ENCODE measurements at regions not wholly inside any gene's neighbourhood (a gene's known extent, or its start where the extent isn't known, plus 50 kb on each side); places are given as distances from the start of the nearest gene placed in this dataset.

- DNase-seq (ENCODE audit: low spot score): no peak
Observed at GRCh38 chr2:221104361-221104811, 467.7 kb downstream of the EPHA4 start.

GRCh38 chr2:221106241-221106640 lies 465.9 kb downstream of the EPHA4 start:
- no peak for DNase-seq (ENCODE audit: low spot score)

- DNase-seq (ENCODE audit: low spot score): no peak
Observed at GRCh38 chr2:221107424-221107823, 464.7 kb downstream of the EPHA4 start.

- DNase-seq (ENCODE audit: low spot score): no peak
Observed at GRCh38 chr2:221109552-221109951, 462.6 kb downstream of the EPHA4 start.

DNA sequence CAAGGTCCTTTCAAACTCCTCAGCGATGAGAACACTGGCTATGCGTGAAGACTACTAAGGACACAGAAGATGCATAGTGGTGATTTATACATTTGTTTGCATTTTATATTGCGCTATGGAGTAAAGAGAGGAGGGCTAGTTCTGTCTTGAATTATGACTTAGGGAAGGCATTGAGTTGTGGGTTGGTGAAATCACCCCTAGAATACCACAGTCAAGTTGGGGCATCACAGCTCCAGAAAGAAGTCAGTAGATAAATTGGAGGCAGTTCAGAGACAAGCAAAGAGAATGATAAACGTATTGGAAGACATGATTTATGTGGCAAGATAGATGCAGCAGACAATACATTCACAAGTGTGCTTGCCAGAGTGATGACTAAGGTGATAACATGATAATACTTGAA lies 460.4 kb downstream of the EPHA4 start:
- no peak for DNase-seq (ENCODE audit: low spot score)

- DNase-seq (ENCODE audit: low spot score): no peak
Observed at GRCh38 chr2:221112744-221113143, 459.4 kb downstream of the EPHA4 start.

GRCh38 chr2:221115944-221116343 lies 456.2 kb downstream of the EPHA4 start:
- no peak for DNase-seq (ENCODE audit: low spot score)

DNA sequence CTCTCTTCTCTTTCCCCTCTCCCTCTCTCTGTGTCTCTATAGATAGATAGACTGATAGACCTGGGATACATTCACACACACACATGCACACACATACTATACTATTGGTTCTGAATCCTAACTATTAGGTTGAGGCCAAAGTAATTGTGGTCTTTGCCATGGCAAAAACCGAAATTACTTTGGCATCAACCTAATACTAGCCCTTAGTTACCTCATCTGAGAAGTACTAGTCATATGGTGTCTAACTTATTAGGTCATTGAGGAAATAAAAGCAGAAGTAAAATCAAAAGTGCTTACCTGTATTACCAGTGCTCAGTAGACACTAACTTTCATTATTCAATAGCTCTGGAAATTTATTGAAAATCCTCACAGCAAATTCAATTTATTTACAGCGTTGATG lies 451.5 kb downstream of the EPHA4 start:
- DNase-seq (ENCODE audit: low spot score): no peak

- no peak for DNase-seq (ENCODE audit: low spot score)
Observed at GRCh38 chr2:221123396-221123795, 448.7 kb downstream of the EPHA4 start.

DNA sequence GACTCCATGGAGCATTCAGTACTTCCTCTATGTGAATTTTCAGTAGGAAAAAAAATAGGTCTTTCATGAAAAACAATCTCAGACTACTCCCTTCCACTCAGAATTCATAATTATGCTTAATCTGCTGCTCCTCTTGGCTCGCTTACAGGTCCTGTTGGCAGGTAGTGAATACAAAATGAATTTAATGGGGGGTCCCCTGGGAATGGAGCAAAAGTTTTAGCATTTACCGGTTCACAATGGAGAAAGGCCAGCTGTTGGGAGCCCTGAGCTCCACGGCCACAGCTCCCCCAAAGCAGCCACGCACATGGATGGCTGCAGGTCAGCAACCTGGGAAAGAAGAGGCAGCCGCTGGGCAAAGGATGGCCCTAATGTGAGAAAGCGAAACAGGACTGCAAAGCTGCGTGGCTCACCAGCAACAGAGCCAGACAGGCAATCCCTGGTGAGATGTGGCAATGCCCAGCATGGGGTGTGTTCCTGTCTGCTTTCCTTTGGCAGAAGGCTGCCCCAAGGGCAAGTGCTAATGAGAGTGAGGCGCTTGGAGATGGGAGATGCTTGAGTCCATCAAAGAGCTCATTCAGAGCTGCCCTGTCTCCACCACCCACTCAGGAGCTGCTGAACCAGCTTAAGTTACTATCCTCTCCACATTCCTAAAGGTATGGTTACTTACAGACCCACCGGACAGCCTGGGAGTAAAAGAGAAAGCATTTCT lies 447.4 kb downstream of the EPHA4 start:
- DNase-seq (ENCODE audit: low spot score): peak; percentile 40

- DNase-seq (ENCODE audit: low spot score): no peak
Observed at GRCh38 chr2:221125691-221126090, 446.4 kb downstream of the EPHA4 start.

DNA sequence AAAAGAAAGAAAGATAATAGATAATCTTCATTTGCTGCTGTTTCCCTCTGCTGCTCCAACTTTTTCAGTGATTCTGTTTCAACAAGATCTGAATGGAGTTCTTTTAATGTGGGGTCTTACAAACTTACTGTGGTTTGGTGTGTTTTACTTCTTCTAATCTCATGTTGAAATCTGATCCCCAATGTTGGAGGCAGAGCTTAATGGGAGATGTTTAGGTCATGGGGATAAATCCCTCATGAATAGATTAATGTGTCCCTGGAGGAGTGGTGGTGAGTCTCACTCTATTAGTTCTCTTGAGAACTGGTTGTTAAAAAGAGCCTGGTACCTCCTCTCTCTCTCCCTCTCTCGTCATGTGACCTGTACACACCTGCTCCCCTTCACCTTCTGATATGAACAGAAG lies 442.4 kb downstream of the EPHA4 start:
- DNase-seq (ENCODE audit: low spot score): no peak

DNA sequence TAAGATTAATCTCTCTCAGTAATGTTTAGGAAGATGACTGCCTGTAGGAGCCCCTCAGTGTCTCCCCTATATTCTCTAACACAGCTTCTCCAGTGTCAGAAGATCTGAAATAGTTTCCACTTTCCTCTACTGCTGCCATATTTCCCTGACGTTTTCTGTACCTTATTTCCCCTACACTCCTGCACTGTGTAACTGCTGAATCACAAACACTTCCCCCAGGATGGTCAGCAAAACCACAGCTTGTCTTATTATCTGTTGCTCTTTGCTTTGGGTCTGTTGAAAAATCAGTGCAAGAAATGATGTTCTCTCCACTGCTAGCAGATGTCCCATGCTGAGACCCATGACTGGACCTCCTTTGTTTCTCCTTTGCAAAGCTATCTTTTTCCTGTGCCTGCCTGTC lies 441.7 kb downstream of the EPHA4 start:
- no peak for DNase-seq (ENCODE audit: low spot score)

DNA sequence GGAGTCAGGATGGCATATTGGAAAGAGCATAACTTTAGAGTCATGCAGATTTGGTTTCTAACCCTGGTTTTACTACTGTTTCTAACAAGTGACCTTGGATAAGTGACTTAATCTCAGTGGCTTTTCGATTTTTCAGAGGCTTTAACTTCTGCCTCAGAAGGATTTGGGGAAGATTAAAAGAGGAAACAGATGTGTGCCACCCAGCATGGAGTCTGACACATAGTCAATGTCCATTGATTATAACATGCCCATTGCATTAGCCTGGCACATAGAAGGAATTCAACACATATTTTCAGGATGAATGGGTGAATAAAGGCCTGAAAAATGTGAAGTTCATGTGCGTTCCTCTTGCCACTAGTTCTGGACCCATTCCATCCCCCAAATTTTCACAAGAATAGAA lies 438.2 kb downstream of the EPHA4 start:
- DNase-seq (ENCODE audit: low spot score): no peak

DNA sequence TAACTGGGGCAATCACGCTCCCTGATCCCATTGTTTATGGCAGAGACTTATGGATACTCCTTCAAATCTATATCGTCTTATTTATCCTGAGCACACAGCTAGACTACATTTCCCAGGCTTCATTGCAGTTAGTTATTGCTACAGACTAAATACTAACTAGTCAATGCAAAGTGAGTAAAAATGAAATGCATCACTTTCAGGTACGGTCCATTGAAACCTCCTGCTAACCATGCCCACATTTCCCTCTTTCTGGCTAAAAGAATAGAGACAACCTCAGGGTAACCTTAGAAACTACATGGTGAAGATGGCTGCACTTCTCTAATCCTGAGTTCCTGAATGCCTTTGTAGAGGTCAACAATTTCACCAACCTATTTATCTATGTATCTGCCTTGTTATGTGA lies 437.4 kb downstream of the EPHA4 start:
- no peak for DNase-seq (ENCODE audit: low spot score)

- DNase-seq (ENCODE audit: low spot score): no peak
Observed at GRCh38 chr2:221135699-221136098, 436.4 kb downstream of the EPHA4 start.

- DNase-seq (ENCODE audit: low spot score): no peak
Observed at GRCh38 chr2:221137385-221137784, 434.7 kb downstream of the EPHA4 start.

- no peak for DNase-seq (ENCODE audit: low spot score)
Observed at GRCh38 chr2:221142341-221142740, 429.8 kb downstream of the EPHA4 start.

- DNase-seq (ENCODE audit: low spot score): no peak
Observed at GRCh38 chr2:221143231-221143630, 428.9 kb downstream of the EPHA4 start.

GRCh38 chr2:221144909-221145308 lies 427.2 kb downstream of the EPHA4 start:
- DNase-seq (ENCODE audit: low spot score): no peak

DNA sequence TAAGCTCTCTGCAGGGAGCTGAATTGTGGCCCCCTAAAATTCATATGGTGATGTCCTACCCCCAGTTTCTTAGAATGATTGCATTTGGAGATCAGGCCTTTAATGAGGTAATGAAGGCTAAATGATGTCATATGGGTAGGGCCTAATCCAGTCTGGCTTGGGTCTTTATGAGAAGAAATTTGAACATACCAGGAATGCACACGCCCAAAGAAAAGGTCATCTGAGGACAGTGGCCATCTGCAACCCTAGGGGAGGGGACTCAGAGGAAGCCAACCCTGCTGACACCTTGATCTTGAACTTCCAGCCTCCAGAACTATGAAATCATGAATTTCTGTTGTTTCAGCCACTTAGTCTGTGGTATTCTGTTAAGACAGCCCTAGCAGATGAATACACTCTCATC lies 426.7 kb downstream of the EPHA4 start:
- DNase-seq (ENCODE audit: low spot score): no peak

- no peak for DNase-seq (ENCODE audit: low spot score)
Observed at GRCh38 chr2:221153226-221153625, 418.9 kb downstream of the EPHA4 start.

DNA sequence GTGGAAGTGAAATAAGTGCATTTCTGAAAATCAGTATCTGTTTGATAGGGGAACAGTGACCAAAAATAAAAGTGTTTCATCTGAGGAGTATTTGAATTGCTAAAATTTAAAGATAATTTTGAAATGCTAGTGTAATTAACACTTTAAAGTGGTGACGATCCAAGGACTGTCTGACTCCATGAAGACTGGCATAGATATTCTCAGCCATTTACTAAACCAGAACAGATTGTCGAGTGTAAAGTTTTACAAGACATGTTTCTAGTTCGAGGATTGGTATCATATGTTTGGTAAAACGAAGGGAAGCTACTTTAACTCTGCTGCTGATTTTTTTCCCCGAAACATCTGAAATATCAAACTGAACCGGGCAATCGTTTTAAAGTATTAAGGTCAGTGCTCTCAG lies 417.9 kb downstream of the EPHA4 start:
- DNase-seq (ENCODE audit: low spot score): no peak

DNA sequence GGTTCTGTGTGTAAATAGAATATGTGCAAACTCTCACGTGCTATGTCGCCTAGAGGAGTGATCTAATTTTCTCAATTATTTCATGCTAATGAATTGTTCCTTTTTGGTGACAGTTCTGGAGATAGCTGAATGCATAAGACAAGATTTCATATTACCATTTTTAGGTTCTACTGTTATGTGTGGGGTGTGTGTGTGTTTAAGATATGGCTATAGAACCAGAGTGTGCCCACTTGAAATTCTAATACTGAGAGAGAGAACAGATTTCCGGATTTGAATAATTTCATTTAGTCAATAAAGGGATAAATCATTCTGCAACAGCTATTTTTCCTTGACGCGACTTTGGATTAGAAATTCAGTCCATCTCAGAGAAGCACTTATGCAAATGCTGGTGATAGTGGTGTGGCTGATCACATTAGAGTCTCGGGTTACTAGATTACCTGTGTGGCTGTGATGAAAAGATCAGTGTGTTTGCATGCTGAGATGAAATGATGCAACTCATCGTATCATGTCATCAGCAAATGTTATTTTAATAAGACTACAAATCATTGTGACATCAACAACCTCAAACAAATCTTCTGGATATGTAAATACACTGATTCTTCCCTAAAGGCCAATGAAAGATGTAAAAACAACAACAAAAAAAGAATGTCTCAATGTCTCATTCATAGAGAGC lies 415.9 kb downstream of the EPHA4 start:
- DNase-seq (ENCODE audit: low spot score): no peak

Data from COLO829 (cell line).